ENCODE measurements at regions not wholly inside any gene's neighbourhood (a gene's known extent, or its start where the extent isn't known, plus 50 kb on each side); places are given as distances from the start of the nearest gene placed in this dataset.

DNA sequence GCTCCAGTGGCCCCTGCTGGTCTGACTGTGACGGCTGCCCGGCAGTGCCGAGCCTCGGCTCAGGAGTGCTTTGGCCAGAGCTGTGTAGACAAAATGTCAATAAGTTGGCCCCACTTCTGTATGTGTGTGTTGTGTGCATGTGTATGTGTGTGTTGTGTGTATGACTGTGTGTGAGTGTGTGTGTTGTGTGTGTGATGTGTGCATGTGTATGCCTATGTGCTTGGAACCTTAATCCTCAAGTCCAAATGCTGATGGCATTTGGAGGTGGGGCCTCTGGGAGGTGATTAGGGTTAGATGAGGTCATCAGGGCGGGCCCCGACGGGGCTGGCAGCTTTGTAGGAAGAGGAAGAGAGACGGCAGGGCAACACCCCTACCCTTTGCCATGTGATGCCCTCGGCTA is 269.0 kb downstream of the DCDC2C start:
- H3K4me3 ChIP-seq (ENCODE audit: low read depth, low read length) = no peak overlapping the region
- no peaks in the 10 kb centered on the region for H3K36me3 ChIP-seq (ENCODE audit: control insufficient read depth, insufficient read depth, low read length)
- no peak for DNase-seq (ENCODE audit: low read depth)
- H3K27me3 ChIP-seq (ENCODE audit: control insufficient read depth, insufficient read depth, low read length) = no peaks in the 10 kb centered on the region
- CTCF ChIA-PET = no interaction called here
- TF ChIP-seq, protein P1, sequence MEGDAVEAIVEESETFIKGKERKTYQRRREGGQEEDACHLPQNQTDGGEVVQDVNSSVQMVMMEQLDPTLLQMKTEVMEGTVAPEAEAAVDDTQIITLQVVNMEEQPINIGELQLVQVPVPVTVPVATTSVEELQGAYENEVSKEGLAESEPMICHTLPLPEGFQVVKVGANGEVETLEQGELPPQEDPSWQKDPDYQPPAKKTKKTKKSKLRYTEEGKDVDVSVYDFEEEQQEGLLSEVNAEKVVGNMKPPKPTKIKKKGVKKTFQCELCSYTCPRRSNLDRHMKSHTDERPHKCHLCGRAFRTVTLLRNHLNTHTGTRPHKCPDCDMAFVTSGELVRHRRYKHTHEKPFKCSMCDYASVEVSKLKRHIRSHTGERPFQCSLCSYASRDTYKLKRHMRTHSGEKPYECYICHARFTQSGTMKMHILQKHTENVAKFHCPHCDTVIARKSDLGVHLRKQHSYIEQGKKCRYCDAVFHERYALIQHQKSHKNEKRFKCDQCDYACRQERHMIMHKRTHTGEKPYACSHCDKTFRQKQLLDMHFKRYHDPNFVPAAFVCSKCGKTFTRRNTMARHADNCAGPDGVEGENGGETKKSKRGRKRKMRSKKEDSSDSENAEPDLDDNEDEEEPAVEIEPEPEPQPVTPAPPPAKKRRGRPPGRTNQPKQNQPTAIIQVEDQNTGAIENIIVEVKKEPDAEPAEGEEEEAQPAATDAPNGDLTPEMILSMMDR (IDR thresholded peaks at IDR 0.05; ENCODE audit: insufficient read depth, low read depth, low read length) = no peak
- POLR2A ChIA-PET = no interaction called here

DNA sequence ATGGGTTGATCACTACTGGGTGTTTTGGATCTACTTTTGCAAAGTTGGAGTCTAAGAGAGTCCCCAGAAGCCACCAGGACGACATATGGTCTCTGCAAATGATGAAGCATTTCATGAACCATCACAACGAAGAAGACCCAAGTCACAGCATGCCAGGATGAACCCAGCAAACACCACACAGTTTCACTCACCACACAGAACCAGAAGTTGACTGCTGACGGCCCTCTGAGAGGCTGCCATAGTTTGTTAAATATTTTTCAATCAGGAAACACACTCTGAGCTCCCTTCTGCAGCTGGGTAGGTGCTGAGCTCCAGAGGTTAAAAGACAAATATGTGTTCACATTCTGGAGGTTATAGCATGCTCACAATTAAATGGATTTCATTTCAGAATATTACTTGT is 271.4 kb downstream of the DCDC2C start:
- no peak for DNase-seq (ENCODE audit: low read depth)
- H3K36me3 ChIP-seq (ENCODE audit: control insufficient read depth, insufficient read depth, low read length) = no peaks in the 10 kb centered on the region
- ChIA-PET CTCF (no interaction called here), POLR2A (no interaction called here)
- TF ChIP-seq, protein P1 (IDR thresholded peaks at IDR 0.05; ENCODE audit: insufficient read depth, low read depth, low read length) = no peak
- H3K4me3 ChIP-seq (ENCODE audit: low read depth, low read length) = no peak overlapping the region
- no peaks in the 10 kb centered on the region for H3K27me3 ChIP-seq (ENCODE audit: control insufficient read depth, insufficient read depth, low read length)

DNA sequence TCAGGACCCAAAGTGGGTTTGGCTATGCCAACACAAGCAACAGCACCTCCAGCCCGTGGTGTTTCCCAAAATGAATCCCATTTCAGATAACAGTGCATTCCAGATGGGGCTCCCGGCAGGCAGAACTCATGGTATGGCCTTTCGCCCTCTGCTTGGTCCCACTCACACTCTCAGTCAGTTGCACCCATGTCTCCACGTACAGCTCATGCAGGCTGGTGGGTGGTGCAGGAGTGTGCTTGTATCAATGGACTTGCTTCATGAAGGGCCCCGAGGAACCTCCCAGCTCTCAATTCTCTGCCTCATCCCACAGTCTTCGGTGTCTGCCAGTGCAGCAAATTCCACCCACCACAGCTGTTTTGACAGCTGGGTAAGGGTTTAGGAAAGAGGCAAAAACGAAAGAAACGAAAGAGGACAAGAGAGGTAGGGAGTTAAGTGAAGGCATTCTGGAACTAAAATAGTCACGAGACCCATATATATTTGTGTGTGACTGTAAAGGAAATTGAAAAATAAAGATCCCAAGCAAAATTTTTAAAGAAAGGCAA is 278.1 kb downstream of the DCDC2C start:
- ChIA-PET POLR2A (no interaction called here), CTCF (no interaction called here)
- no peak for DNase-seq (ENCODE audit: low read depth)
- no peaks in the 10 kb centered on the region for H3K36me3 ChIP-seq (ENCODE audit: control insufficient read depth, insufficient read depth, low read length)
- no peak overlapping the region for H3K4me3 ChIP-seq (ENCODE audit: low read depth, low read length)
- no peaks in the 10 kb centered on the region for H3K27me3 ChIP-seq (ENCODE audit: control insufficient read depth, insufficient read depth, low read length)
- TF ChIP-seq, protein P1 (IDR thresholded peaks at IDR 0.05; ENCODE audit: insufficient read depth, low read depth, low read length) = no peak

DNA sequence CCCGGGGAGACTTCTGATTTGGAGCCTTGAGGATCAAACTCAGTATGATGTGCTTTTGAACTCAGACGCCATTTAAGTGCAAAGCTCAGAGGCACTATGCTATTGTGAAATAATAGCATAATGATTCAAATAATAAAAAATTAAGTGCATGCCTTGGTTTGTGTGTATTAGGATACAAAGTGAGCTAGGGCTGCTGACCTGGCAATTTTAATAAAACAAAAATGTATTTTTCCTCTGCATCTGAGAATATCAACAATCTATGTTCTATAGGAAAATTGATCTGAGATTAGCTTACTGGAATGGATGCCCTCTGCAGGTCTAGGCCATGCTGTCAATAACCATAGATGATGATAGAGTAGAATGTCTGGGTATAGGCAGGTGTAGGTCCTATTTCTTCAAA is 278.8 kb downstream of the DCDC2C start:
- no peak for DNase-seq (ENCODE audit: low read depth)
- CTCF ChIA-PET = no interaction called here
- TF ChIP-seq, protein P1 (IDR thresholded peaks at IDR 0.05; ENCODE audit: insufficient read depth, low read depth, low read length) = no peak
- no peaks in the 10 kb centered on the region for H3K27me3 ChIP-seq (ENCODE audit: control insufficient read depth, insufficient read depth, low read length)
- H3K36me3 ChIP-seq (ENCODE audit: control insufficient read depth, insufficient read depth, low read length) = no peaks in the 10 kb centered on the region
- no peak overlapping the region for H3K4me3 ChIP-seq (ENCODE audit: low read depth, low read length)
- POLR2A ChIA-PET = no interaction called here

DNA sequence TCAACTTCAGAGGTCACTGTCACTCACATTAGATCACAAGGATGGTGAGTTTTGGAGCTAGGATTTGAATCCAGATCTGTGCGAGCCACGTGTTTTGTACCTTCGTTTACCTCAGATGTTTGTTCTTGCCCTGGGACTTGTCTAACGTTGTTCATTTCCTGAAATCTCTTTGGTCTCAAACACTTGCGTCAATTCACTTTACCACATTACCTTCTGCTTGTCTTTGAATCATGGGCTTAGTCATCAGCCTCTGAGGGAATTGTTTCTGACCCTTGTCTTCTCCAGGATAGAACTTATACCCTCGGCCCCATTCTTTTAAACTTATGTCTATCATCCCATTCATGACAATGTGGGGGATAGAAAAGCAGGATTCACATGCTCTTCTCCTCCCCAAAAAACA is 282.7 kb downstream of the DCDC2C start:
- Histone ChIP-seq H3K36me3 (ENCODE audit: control insufficient read depth, insufficient read depth, low read length) (no peaks in the 10 kb centered on the region), H3K27me3 (ENCODE audit: control insufficient read depth, insufficient read depth, low read length) (no peaks in the 10 kb centered on the region), H3K4me3 (ENCODE audit: low read depth, low read length) (no peak overlapping the region)
- ChIA-PET CTCF (no interaction called here), POLR2A (no interaction called here)
- DNase-seq (ENCODE audit: low read depth) = no peak
- TF ChIP-seq, protein P1 (IDR thresholded peaks at IDR 0.05; ENCODE audit: insufficient read depth, low read depth, low read length) = no peak

Measured in BJ (cell line).